SK-N-SH (cell line): ENCODE measurements at regions not wholly inside any gene's neighbourhood (a gene's known extent, or its start where the extent isn't known, plus 50 kb on each side); places are given as distances from the start of the nearest gene placed in this dataset.

Source experiments
- CTCF ChIA-PET: fragments of 300-600, 350-600 bp; formaldehyde crosslinking; extraction: SDS; loops from one replicate; lab custom pipeline; 2021; lab: Yijun Ruan, JAX
- POLR2A ChIA-PET: fragments of 350-600 bp; sonication (Branson Sonifier 250); formaldehyde crosslinking; extraction: SDS; loops from one replicate; lab custom pipeline; 2020; ENCODE audit warnings: antibody characterized with exemption, inconsistent platforms; lab: Yijun Ruan, JAX
- DNase-seq: peaks from one replicate; pipeline ENCODE4 v3.0.0; 2012
- H2AFZ ChIP-seq: fragments of 200-600 bp; sonication (generic); 2 replicates; pipeline ENCODE4 v1.8.1; 2016; ENCODE audit warnings: antibody characterized with exemption, mild to moderate bottlenecking, low read depth
- H3F3A ChIP-seq: fragments of 200-600 bp; sonication (generic); replicated peaks from 2 replicates; pipeline ENCODE3; 2016; ENCODE audit warnings: antibody characterized with exemption, mild to moderate bottlenecking; ENCODE audit not compliant: insufficient read depth
- H3K27ac ChIP-seq, 2 experiments: fragments of 200-500 bp in 1 of 2; fragments of 200-600 bp in 1 of 2; sonication (Bioruptor generic) in 1 of 2; sonication (generic), shearing (Covaris generic) in 1 of 2; 2 replicates each; pipeline versions ENCODE4 v1.5.1 to v1.6.1; 2014 to 2016; ENCODE audit warnings: low read depth in 2 of 2, inconsistent platforms in 1 of 2, low read length in 1 of 2, mild to moderate bottlenecking in 1 of 2, mixed read lengths in 1 of 2
- H3K27me3 ChIP-seq: fragments of 200-600 bp; sonication (generic), shearing (Covaris generic); 2 replicates; pipeline ENCODE4 v1.6.1; 2016; ENCODE audit warnings: mixed run types; ENCODE audit not compliant: insufficient read depth
- H3K36me3 ChIP-seq, 2 experiments: fragments of 200-500 bp in 1 of 2; fragments of 200-600 bp in 1 of 2; sonication (Bioruptor generic) in 1 of 2; sonication (generic) in 1 of 2; replicated peaks in 1 of 2; 2 replicates each; pipeline versions ENCODE3 to v1.5.1; 2014 to 2016; ENCODE audit warnings: low read length in 1 of 2, mild to moderate bottlenecking in 1 of 2; ENCODE audit not compliant: insufficient read depth in 2 of 2, control insufficient read depth in 1 of 2
- H3K4me1 ChIP-seq, 2 experiments: fragments of 200-500 bp in 1 of 2; fragments of 200-600 bp in 1 of 2; sonication (Bioruptor generic) in 1 of 2; sonication (generic), shearing (Covaris generic) in 1 of 2; 2 replicates each; pipeline versions ENCODE4 v1.5.1 to v1.6.1; 2014 to 2016; ENCODE audit warnings: low read depth in 1 of 2, low read length in 1 of 2, mixed run types in 1 of 2; ENCODE audit not compliant: insufficient read depth in 2 of 2, control insufficient read depth in 1 of 2
- H3K4me2 ChIP-seq: fragments of 200-600 bp; sonication (generic), shearing (Covaris generic); 2 replicates; pipeline ENCODE4 v1.6.1; 2017; ENCODE audit warnings: mixed run types
- H3K4me3 ChIP-seq, 2 experiments: fragments of 200-500 bp in 1 of 2; fragments of 200-600 bp in 1 of 2; sonication (Bioruptor generic) in 1 of 2; sonication (generic), shearing (Covaris generic) in 1 of 2; 2 replicates each; pipeline versions ENCODE4 v1.5.1 to v1.8.1; 2014 to 2016; ENCODE audit warnings: low read depth in 2 of 2, inconsistent platforms in 1 of 2, low read length in 1 of 2, mild to moderate bottlenecking in 1 of 2, mixed read lengths in 1 of 2, moderate library complexity in 1 of 2
- H3K79me2 ChIP-seq: fragments of 200-600 bp; sonication (generic); 2 replicates; pipeline ENCODE4 v1.8.1; 2017; ENCODE audit warnings: mild to moderate bottlenecking; ENCODE audit not compliant: insufficient read depth
- H3K9ac ChIP-seq: fragments of 200-600 bp; sonication (generic); 2 replicates; pipeline ENCODE4 v1.6.1; 2017; ENCODE audit warnings: mixed run types
- H3K9me2 ChIP-seq: fragments of 200-600 bp; sonication (generic); 2 replicates; pipeline ENCODE4 v1.6.1; 2017; ENCODE audit warnings: mixed run types
- H3K9me3 ChIP-seq: fragments of 200-600 bp; sonication (generic); 2 replicates; pipeline ENCODE4 v1.6.1; 2017; ENCODE audit warnings: mixed run types, mild to moderate bottlenecking, moderate library complexity
- H4K20me1 ChIP-seq: fragments of 200-600 bp; sonication (generic); 2 replicates; pipeline ENCODE4 v1.6.1; 2017; ENCODE audit warnings: mild to moderate bottlenecking, mixed run types; ENCODE audit not compliant: insufficient read depth
- CHD2 ChIP-seq: fragments of 150-350 bp; IDR thresholded peaks from 2 replicates; pipeline ENCODE4 v1.6.1; 2018; ENCODE audit warnings: low read length; ENCODE audit not compliant: partially characterized antibody
- CTCF ChIP-seq: fragments of 200-600 bp; sonication (generic); IDR thresholded peaks from 2 replicates; pipeline ENCODE4 v1.6.1; 2017; ENCODE audit warnings: antibody characterized with exemption, mild to moderate bottlenecking, moderate library complexity
- ELF1 ChIP-seq: IDR thresholded peaks from 2 replicates; pipeline ENCODE4 v1.4.0; 2012
- EP300 ChIP-seq, 2 experiments: IDR thresholded peaks; 2 replicates each; pipeline versions ENCODE4 v1.4.0 to v1.6.1; 2012; ENCODE audit warnings: borderline replicate concordance in 1 of 2, low read depth in 1 of 2, low read length in 1 of 2
- FOXJ3 ChIP-seq: sonication (generic); formaldehyde crosslinking; IDR thresholded peaks from 2 replicates; pipeline ENCODE4 v1.5.1; 2020; ENCODE audit warnings: mild to moderate bottlenecking, missing genetic modification reagents
- FOXM1 ChIP-seq: IDR thresholded peaks from 2 replicates; pipeline ENCODE4 v1.4.0; 2012; ENCODE audit warnings: low read depth, mild to moderate bottlenecking
- GABPA ChIP-seq: IDR thresholded peaks from 2 replicates; pipeline ENCODE4 v1.4.0; 2012; ENCODE audit warnings: low read depth, mild to moderate bottlenecking
- GATA2 ChIP-seq: sonication (generic); formaldehyde crosslinking; IDR thresholded peaks from 2 replicates; pipeline ENCODE4 v1.5.0; 2020; ENCODE audit warnings: mild to moderate bottlenecking, missing genetic modification reagents
- MEF2A ChIP-seq: IDR thresholded peaks from 2 replicates; pipeline ENCODE4 v1.4.0; 2012; ENCODE audit warnings: low read depth, borderline replicate concordance
- MXI1 ChIP-seq: IDR thresholded peaks from 2 replicates; pipeline ENCODE4 v1.6.1; 2012; ENCODE audit warnings: mild to moderate bottlenecking, low read depth, low read length, improper control_type of control experiment
- NRF1 ChIP-seq: IDR thresholded peaks from 2 replicates; pipeline ENCODE4 v1.6.1; 2012; ENCODE audit warnings: low read depth, mild to moderate bottlenecking, low read length
- RAD21 ChIP-seq: IDR thresholded peaks from 2 replicates; pipeline ENCODE4 v1.6.1; 2012; ENCODE audit warnings: mild to moderate bottlenecking, low read length
- RFX5 ChIP-seq: IDR thresholded peaks from 2 replicates; pipeline ENCODE4 v1.6.1; 2012; ENCODE audit warnings: mild to moderate bottlenecking, improper control_type of control experiment, low read length
- RXRA ChIP-seq: IDR thresholded peaks from 2 replicates; pipeline ENCODE4 v1.4.0; 2012; ENCODE audit warnings: low read depth, mild to moderate bottlenecking, borderline replicate concordance
- SIN3A ChIP-seq: IDR thresholded peaks from 2 replicates; pipeline ENCODE4 v1.6.1; 2012; ENCODE audit warnings: low read depth, mild to moderate bottlenecking, low read length, moderate library complexity, borderline replicate concordance
- SMC3 ChIP-seq: IDR thresholded peaks from 2 replicates; pipeline ENCODE4 v1.6.1; 2012; ENCODE audit warnings: low read depth, low read length, improper control_type of control experiment
- TAF1 ChIP-seq: IDR thresholded peaks from 2 replicates; pipeline ENCODE4 v1.6.1; 2012; ENCODE audit warnings: low read depth, mild to moderate bottlenecking, low read length, moderate library complexity, borderline replicate concordance
- TCF12 ChIP-seq: IDR thresholded peaks from 2 replicates; pipeline ENCODE4 v1.4.0; 2012
- TEAD4 ChIP-seq: IDR thresholded peaks from 2 replicates; pipeline ENCODE4 v1.4.0; 2012; ENCODE audit warnings: mild to moderate bottlenecking, borderline replicate concordance; ENCODE audit not compliant: insufficient read depth
- USF2 ChIP-seq: fragments of 150-350 bp; IDR thresholded peaks from 2 replicates; pipeline ENCODE4 v1.6.1; 2017; ENCODE audit warnings: antibody characterized with exemption, low read length, low read depth, borderline replicate concordance
- WGBS: methylation state at CpG from one replicate; pipeline ENCODE4 v1.1.6; 2017; ENCODE audit warnings: low lambda C conversion rate; 5-methylcytosine and 5-hydroxymethylcytosine counted together

GRCh38 chr5:12566441-12566840 lies 662.2 kb upstream of the CTNND2 start:
- ChIA-PET POLR2A (no interaction called here), CTCF (no interaction called here)
- Histone ChIP-seq H3K36me3 (no peaks in the 10 kb centered on the region), H3K4me2 (no peak overlapping the region), H3K27ac (no peak overlapping the region), H3K4me3 (no peak overlapping the region), H3K9me3 (no peaks in the 10 kb centered on the region), H3K4me1 (no peaks in the 10 kb centered on the region), H3F3A (no peaks in the 10 kb centered on the region)
- TF ChIP-seq MEF2A: no peak
- no peak for TF ChIP-seq NRF1
- TF ChIP-seq ELF1: no peak
- TF ChIP-seq TCF12: no peak
- no peak for TF ChIP-seq SIN3A
- TF ChIP-seq SMC3: no peak
- no peak for TF ChIP-seq TEAD4
- TF ChIP-seq, all 33 proteins: peak for 0
- Histone ChIP-seq H3K27me3 (no peaks in the 10 kb centered on the region), H3K79me2 (no peaks in the 10 kb centered on the region), H4K20me1 (no peaks in the 10 kb centered on the region), H2AFZ (no peak overlapping the region), H3K9ac (no peak overlapping the region), H3K9me2 (no peaks in the 10 kb centered on the region)
- WGBS: 0% methylated on average over 1 of the region's 1 CpG
- DNase-seq: no peak

DNA sequence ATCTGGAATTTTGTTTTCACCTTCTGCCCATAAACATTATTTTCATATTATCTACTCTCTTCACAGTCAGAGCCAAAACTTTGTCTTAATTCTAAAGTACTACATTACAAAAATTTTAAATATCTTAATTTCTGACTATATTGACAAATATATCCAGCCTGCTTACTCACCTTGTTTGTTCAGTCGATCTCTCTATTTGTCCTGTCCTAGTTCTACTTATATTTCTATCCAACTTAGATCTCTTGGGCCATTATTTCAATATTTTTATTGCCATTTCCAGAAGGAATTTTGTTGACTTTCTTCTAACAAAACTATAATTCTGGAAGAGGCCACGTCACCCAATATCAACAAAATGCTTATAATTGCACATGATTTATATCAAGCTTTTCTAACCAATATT lies 652.8 kb upstream of the CTNND2 start:
- CTCF ChIA-PET: no interaction called here
- Histone ChIP-seq H4K20me1 (no peaks in the 10 kb centered on the region), H3K27ac (no peak overlapping the region), H3K4me1 (no peaks in the 10 kb centered on the region), H3K27me3 (no peaks in the 10 kb centered on the region), H3F3A (no peaks in the 10 kb centered on the region)
- TF ChIP-seq MXI1 (no peak), RAD21 (no peak), GABPA (no peak), RFX5 (no peak), TAF1 (no peak), CHD2 (no peak), SMC3 (no peak), ELF1 (no peak), NRF1 (no peak), GATA2 (CRISPR knock-in tag) (no peak), MEF2A (no peak), RXRA (no peak), EP300 (IDR thresholded peaks at IDR 0.05; ENCODE audit: borderline replicate concordance in 1 of 2, low read depth in 1 of 2, low read length in 1 of 2) (no peak), FOXM1 (no peak), TCF12 (no peak), SIN3A (no peak), CTCF (no peak), USF2 (no peak), TEAD4 (no peak), FOXJ3 (CRISPR knock-in tag) (no peak)
- TF ChIP-seq, all 33 proteins: peak for 0
- POLR2A ChIA-PET: no interaction called here
- no peaks in the 10 kb centered on the region for H3K79me2 ChIP-seq
- DNase-seq: no peak
- H2AFZ ChIP-seq: no peak overlapping the region
- H3K9me3 ChIP-seq: no peaks in the 10 kb centered on the region; the same call in 1 of the 2 replicates
- no peak overlapping the region for H3K4me2 ChIP-seq
- H3K9me2 ChIP-seq: no peaks in the 10 kb centered on the region
- H3K4me3 ChIP-seq: no peak overlapping the region
- H3K36me3 ChIP-seq: no peaks in the 10 kb centered on the region
- H3K9ac ChIP-seq: no peak overlapping the region
- WGBS: 4% methylated on average over 2 of the region's 2 CpGs
